Subcutaneous abdominal adipose tissue (tissue), 5 donors: ENCODE measurements at regions not wholly inside any gene's neighbourhood (a gene's known extent, or its start where the extent isn't known, plus 50 kb on each side); places are given as distances from the start of the nearest gene placed in this dataset.

Source experiments
- H3K27ac ChIP-seq: one replicate; pipeline ENCODE4 v1.7.0; 2013; ENCODE audit warnings: low read depth, mild to moderate bottlenecking, inconsistent platforms, low read length, moderate library complexity
- H3K27me3 ChIP-seq, 5 donors: one replicate each; pipeline ENCODE4 v1.7.0; 2013; ENCODE audit warnings: low read length in 5 of 5, inconsistent platforms in 1 of 5; ENCODE audit not compliant: control insufficient read depth in 5 of 5, insufficient read depth in 4 of 5
- H3K36me3 ChIP-seq, 5 donors: one replicate each; pipeline ENCODE4 v1.7.0; 2013; ENCODE audit warnings: low read length in 5 of 5; ENCODE audit not compliant: control insufficient read depth in 5 of 5, insufficient read depth in 5 of 5
- H3K4me1 ChIP-seq, 5 donors: one replicate each; pipeline ENCODE4 v1.7.0; 2013; ENCODE audit warnings: low read length in 5 of 5, mild to moderate bottlenecking in 3 of 5, moderate library complexity in 1 of 5; ENCODE audit not compliant: control insufficient read depth in 5 of 5, insufficient read depth in 5 of 5
- H3K4me3 ChIP-seq, 5 donors: one replicate each; pipeline ENCODE4 v1.7.0; 2013; ENCODE audit warnings: low read length in 5 of 5, low read depth in 1 of 5
- H3K9ac ChIP-seq, 5 donors: one replicate each; pipeline ENCODE4 v1.7.0; 2013; ENCODE audit warnings: low read length in 5 of 5, mild to moderate bottlenecking in 4 of 5, moderate library complexity in 3 of 5
- H3K9me3 ChIP-seq, 5 donors: one replicate each; pipeline ENCODE4 v1.7.0; 2013; ENCODE audit warnings: low read length in 5 of 5; ENCODE audit not compliant: control insufficient read depth in 5 of 5
- donor health status: healthy.
- donor health status: healthy.
- donor health status: healthy.
- donor health status: healthy.
- donor health status: healthy.

- H3K4me3 ChIP-seq, result no peak overlapping the region
- no peaks in the 10 kb centered on the region for H3K36me3 ChIP-seq
These were observed 249.2 kb downstream of the MATN1 start for GRCh38 chr1:30473922-30474817.

DNA sequence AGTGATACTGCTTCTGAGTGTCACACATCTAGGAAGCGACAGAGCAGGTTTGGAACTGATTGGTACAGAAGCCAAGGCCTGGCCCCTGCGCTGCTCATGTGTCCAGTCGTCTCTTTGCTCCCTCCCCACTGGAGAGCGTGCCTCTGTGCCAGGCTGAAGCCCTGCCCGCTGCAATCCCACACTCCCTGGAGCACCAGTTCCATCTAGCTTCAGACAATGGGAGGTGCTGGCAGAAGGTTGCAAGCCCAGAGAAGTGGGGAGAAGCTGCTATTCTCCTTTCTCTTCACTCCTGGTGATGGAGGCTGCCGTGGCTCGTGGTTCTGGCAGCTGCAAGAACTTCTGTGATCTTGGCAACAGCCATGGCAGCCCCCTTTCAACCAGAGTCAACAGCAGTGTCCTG is 250.9 kb downstream of the MATN1 start:
- Histone ChIP-seq H3K4me1 (no peaks in the 10 kb centered on the region), H3K36me3 (no peaks in the 10 kb centered on the region), H3K9me3 (no peaks in the 10 kb centered on the region), H3K9ac (no peak overlapping the region), H3K27ac (no peak overlapping the region), H3K4me3 (no peak overlapping the region), H3K27me3 (peaks cover 0 to 8% (median 0%) of the 10 kb centered on the region in 5 donors)

More at GRCh38 chr1:30473922-30474817, 249.2 kb downstream of the MATN1 start:
- no peaks in the 10 kb centered on the region for H3K4me1 ChIP-seq
- H3K9me3 ChIP-seq, result no peaks in the 10 kb centered on the region
- H3K27me3 ChIP-seq, result peaks cover 0 to 8% (median 0%) of the 10 kb centered on the region in 5 donors
- no peak overlapping the region for H3K9ac ChIP-seq
- no peak overlapping the region for H3K27ac ChIP-seq

DNA sequence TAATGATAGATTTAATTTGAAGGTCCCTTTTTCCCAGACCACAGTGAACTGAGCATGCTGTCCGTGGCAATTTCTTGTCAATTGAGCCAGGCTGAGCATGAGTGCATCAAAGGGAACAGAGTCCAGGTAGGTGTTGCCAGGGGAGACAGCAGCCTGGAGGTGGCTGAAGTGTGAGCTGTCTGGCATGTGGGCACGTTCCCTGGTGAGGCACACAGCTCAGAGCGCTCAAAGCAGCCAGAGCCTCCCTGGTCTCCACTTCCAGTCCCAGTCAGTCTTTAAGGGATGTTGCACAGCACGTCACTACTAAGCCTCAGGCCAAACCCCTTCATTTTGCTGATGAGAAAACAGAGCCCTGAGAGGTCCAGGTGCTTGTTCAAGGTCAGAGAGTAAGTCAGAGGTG is 251.4 kb downstream of the MATN1 start:
- Histone ChIP-seq H3K4me1 (no peaks in the 10 kb centered on the region), H3K9ac (no peak overlapping the region), H3K4me3 (no peak overlapping the region), H3K27ac (no peak overlapping the region), H3K27me3 (peaks cover 0 to 7% (median 0%) of the 10 kb centered on the region in 5 donors), H3K9me3 (no peaks in the 10 kb centered on the region), H3K36me3 (no peaks in the 10 kb centered on the region)

GRCh38 chr1:30471307-30471706 is 252.1 kb downstream of the MATN1 start:
- no peak overlapping the region for H3K27ac ChIP-seq
- H3K27me3 ChIP-seq, result peaks cover 0 to 6% (median 0%) of the 10 kb centered on the region in 5 donors
- H3K4me1 ChIP-seq, result no peaks in the 10 kb centered on the region
- H3K36me3 ChIP-seq, result no peaks in the 10 kb centered on the region
- no peaks in the 10 kb centered on the region for H3K9me3 ChIP-seq
- H3K9ac ChIP-seq, result no peak overlapping the region
- H3K4me3 ChIP-seq, result no peak overlapping the region

DNA sequence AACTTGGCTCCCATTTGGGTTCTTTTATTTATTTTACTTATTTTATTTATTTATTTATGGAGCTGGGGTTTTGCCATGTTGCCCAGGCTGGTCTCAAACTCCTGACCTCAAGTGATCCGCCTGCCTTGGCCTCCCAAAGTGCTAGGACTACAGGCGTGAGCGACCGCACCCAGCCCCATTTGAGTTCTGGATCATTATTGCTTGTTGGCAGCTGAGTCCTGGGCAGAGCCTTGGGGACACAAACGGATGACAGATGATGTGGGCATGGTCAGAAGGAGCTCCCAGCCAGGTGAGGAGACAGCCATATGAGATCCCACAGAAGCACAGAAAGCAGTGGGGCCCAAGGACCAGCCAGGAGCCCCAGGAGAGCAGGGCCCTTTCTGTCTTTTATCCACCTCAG is 254.0 kb downstream of the MATN1 start:
- Histone ChIP-seq H3K9ac (no peak overlapping the region), H3K9me3 (no peaks in the 10 kb centered on the region), H3K27ac (no peak overlapping the region), H3K4me3 (no peak overlapping the region), H3K4me1 (no peaks in the 10 kb centered on the region), H3K27me3 (peaks cover 0 to 6% (median 0%) of the 10 kb centered on the region in 5 donors), H3K36me3 (no peaks in the 10 kb centered on the region)

DNA sequence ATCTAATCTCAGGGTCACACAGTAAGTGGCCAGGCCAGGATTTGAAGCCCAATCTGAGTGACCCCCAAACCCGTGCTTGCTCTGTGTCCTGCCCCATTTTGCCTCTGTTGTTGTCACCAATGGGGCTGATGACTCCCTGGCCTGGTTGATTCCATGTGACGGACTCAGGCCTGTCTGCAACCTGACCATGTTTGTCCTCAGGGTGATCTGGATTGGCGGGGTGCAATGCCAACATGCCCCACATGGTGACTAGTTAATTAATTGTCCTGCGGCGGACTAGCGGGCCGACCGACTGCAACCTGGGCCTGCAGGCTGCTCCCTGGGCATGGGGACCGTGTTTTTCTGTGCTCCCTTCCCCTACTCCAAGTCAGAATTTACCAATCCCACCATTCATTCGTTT is 256.3 kb downstream of the MATN1 start:
- Histone ChIP-seq H3K27me3 (peaks cover 0 to 7% (median 0%) of the 10 kb centered on the region in 5 donors), H3K4me3 (no peak overlapping the region), H3K27ac (no peak overlapping the region), H3K36me3 (no peaks in the 10 kb centered on the region), H3K9me3 (no peaks in the 10 kb centered on the region), H3K9ac (no peak overlapping the region), H3K4me1 (no peaks in the 10 kb centered on the region)

DNA sequence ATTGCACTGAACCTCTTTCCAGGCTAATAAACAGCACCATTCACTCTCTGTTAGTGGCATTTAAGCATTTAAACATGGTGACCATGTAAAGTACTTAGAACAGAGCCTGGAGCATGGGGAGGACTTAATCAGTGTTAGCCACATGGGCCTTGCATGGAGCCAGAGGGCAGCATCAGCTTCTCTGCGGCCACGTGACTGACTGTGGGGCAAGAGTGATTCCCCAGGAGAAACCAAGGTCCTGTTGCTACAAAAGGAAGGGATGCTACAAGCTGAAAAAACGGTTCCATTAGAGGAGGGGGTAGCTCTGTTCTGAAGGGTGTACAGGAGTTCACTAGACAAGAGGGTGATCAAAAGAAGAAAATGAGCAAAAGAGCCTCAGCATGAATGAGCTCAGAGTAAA is 256.8 kb downstream of the MATN1 start:
- no peaks in the 10 kb centered on the region for H3K36me3 ChIP-seq
- H3K27ac ChIP-seq, result no peak overlapping the region
- H3K9me3 ChIP-seq, result no peaks in the 10 kb centered on the region
- H3K27me3 ChIP-seq, result peaks cover 0 to 7% (median 0%) of the 10 kb centered on the region in 5 donors
- no peak overlapping the region for H3K9ac ChIP-seq
- H3K4me1 ChIP-seq, result no peaks in the 10 kb centered on the region
- H3K4me3 ChIP-seq, result no peak overlapping the region

GRCh38 chr1:30466026-30466425 is 257.4 kb downstream of the MATN1 start:
- H3K27ac ChIP-seq, result no peak overlapping the region

DNA sequence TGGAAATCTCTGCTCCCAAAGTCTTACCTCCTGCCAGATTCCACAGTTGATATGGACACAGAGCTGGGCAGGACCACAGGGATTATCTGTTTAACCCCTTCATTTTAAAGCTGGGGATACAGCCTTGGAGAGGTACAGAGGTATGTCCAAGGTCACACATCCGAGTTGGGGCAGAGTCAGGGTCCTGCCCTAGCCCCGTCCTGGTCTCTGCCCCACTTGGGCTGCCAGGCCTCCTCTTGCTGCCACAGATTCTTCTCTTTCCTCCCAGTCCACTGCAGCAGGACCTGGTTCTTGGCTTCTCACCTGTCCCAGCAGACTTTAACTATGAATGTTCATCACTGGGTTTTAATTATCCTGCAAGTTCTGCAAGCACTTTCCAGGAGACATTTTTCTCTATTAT is 258.3 kb downstream of the MATN1 start:
- Histone ChIP-seq H3K9me3 (peaks cover 0 to 8% (median 6%) of the 10 kb centered on the region in 5 donors), H3K27me3 (peaks cover 0 to 10% (median 2%) of the 10 kb centered on the region in 5 donors), H3K27ac (no peak overlapping the region), H3K4me3 (no peak overlapping the region), H3K36me3 (no peaks in the 10 kb centered on the region), H3K4me1 (no peaks in the 10 kb centered on the region), H3K9ac (no peak overlapping the region)

More at GRCh38 chr1:30466026-30466425, 257.4 kb downstream of the MATN1 start:
- Histone ChIP-seq H3K9me3 (no peaks in the 10 kb centered on the region), H3K9ac (no peak overlapping the region), H3K4me1 (no peaks in the 10 kb centered on the region), H3K36me3 (no peaks in the 10 kb centered on the region), H3K27me3 (peaks cover 0 to 7% (median 0%) of the 10 kb centered on the region in 5 donors), H3K4me3 (no peak overlapping the region)

- no peaks in the 10 kb centered on the region for H3K4me1 ChIP-seq
- no peak overlapping the region for H3K27ac ChIP-seq
- no peak overlapping the region for H3K9ac ChIP-seq
- H3K36me3 ChIP-seq, result no peaks in the 10 kb centered on the region
- H3K4me3 ChIP-seq, result no peak overlapping the region
- peaks cover 0 to 9% (median 6%) of the 10 kb centered on the region in 5 donors for H3K9me3 ChIP-seq
- peaks cover 0 to 13% (median 3%) of the 10 kb centered on the region in 5 donors for H3K27me3 ChIP-seq
These were observed 259.2 kb downstream of the MATN1 start for GRCh38 chr1:30464187-30464617.
